GM18907 (cell line): ENCODE measurements at regions not wholly inside any gene's neighbourhood (a gene's known extent, or its start where the extent isn't known, plus 50 kb on each side); places are given as distances from the start of the nearest gene placed in this dataset.

Source experiments
- ATAC-seq: cut with Tn5 transposase; IDR thresholded peaks from one replicate; pipeline ENCODE4 v1.9.1; 2021; ENCODE audit warnings: mild to moderate bottlenecking, moderate library complexity; ENCODE audit not compliant: unreplicated experiment

GRCh38 chr2:120933693-120934573, 198.3 kb downstream of the GLI2 start:
- ATAC-seq = no peak

DNA sequence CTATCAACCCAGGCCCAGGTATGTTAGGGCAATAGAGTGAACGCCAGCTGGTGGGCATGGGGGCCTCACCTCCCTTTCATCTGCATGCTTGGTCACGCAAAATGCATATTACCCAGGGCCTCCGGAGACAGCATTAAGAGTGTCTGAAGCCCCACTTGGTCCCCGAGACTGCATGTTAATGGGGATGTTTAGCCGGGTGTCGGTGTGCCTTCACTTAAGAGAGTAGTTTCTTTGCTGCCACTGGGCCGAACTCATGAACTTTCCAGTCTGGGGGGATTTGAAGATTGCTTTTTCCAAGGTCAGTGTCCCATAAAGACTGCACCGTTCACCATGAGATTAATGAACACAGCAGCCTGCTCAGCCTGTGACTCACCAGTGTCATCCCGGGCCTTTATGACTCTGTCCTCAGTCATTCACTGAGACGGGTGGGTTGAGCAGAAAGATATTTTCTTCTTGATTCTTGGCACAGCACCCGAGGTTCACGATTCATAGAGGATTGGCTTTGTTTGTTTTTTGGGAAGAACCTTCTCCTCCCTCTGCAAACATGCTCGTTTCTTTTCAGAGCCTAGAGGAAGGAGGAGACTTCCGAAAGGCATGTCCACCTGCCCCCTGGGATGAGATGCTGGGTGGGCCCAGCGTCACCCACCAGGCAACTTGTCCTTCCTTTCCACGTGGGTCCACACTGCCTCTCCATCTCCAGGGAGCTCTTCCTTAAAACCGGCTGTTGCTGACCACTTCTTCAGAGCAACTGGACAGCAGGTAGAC, 199.1 kb downstream of the GLI2 start:
- no peak for ATAC-seq

DNA sequence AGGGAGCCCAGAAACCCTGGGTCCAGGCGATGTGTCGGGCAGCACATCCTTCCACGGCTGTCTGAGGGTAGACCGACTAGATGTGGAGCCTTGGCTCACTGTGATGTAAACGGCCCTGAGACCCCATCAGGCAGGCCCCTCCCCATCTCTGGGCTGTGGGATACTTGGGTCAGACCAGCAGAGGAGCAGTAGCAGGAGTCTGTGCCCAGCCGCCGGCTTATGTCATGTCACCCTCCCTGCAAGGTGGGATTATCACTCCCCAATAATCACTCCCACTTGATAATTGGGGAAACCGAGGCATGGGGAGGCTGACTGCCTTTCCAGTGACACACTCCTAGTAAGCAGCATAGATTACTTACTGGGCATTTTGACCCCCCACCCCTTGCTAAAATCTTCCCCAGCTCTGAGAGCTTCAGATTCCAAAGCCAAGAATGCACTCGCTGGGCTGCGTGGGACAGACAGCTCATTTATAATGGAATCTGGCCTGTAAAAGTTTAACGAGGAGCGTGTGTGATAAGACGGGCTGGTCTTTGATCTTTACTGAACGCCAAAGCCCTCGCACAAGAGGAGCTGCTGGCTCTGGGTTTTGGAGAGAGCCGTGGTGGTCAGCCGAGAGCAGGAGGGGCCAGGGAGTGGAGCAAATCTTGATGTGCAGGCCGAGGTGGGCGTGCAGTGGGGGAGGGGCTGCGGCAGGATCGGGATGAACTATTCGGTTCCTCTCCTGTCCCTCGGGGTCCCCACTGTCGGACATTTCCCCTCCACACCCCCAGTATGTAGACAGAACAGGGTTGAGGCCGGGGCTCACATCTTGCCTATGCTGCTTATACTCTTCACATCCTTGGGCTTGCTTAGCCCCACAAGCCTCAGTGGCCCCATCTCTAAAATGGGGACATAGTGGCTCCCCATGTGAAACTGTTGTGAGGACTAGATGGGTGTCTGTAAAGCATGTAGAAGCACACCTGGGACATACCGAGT, 200.0 kb downstream of the GLI2 start:
- no peak for ATAC-seq

DNA sequence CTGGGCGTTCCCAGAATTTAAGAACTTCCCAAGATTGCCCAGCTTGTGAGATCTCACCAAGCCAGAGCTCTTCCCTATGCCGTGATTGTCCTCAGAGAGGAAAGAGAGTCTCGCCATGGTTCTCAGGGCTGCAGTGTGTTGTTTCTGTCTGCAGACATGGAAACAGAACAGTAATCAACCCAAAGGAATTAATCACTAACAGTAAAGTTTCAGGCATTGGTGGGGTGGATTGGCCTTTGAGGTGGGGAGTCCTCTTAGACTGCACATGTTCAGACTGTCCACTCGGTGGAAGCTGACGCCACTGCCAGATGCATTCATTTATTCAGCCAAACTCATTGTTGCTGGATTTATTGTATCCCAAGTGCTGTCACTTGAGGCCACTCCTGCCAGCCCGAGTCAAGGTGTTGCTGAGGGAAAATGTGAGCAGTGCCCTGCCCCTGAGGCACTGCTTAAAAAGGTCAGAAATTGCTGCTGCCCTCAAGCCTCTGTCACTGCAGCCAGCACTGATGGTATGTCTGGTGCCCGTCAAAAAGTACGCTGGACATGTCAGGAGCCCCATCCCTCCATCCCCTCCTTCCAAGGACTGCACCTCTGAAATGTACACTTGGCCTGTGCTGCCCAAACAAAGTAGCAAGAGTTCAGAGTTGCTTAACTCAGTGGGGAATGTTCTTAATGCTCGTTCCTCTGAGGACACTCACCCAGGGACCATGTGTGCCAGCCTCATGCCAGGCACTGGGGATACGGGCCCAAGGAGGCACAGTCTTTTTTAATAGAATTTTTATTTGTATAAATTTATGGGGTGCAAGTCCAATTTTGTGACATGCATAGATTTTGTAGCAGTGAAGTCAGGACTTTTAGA, 201.0 kb downstream of the GLI2 start:
- no peak for ATAC-seq

DNA sequence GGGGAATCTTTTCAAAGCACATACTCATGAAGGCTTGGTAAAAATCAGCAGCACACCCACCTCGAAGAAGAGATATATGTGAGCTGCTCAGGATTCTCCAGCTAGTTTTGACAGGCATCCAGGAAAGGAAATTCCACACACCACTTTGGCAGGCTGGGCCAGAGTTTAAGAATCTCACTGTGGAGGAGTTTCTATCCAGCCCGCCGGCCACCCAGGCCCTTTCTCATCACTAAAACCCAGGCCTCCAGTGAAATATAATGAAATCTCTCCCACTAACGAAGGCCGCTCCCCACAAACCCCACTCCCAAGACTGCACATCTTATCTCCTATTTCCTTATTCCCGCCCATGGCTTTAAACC, 202.0 kb downstream of the GLI2 start:
- no peak for ATAC-seq

- ATAC-seq = no peak
Observed at GRCh38 chr2:120938045-120938771, 202.5 kb downstream of the GLI2 start.

GRCh38 chr2:120939595-120940318, 204.1 kb downstream of the GLI2 start:
- ATAC-seq = no peak

DNA sequence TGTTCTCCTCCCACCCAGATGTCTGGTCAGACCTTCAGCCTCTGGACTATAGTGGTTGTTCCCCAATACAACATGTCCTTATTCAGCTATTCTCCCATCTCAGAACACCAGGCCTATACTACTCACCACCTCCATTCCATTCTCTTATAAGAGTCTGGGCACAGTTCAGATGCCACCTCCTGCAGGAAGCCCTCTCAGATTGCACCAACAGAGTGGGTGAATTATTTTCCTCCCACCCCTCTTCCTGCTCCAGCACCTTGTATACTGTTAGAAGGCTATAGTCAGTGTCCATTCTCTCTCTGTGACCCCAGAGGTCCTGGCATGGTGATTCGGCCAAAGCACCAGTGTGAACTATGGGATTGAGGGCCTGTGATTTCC, 204.6 kb downstream of the GLI2 start:
- no peak for ATAC-seq

- ATAC-seq = no peak
Observed at GRCh38 chr2:120940726-120941256, 205.1 kb downstream of the GLI2 start.

DNA sequence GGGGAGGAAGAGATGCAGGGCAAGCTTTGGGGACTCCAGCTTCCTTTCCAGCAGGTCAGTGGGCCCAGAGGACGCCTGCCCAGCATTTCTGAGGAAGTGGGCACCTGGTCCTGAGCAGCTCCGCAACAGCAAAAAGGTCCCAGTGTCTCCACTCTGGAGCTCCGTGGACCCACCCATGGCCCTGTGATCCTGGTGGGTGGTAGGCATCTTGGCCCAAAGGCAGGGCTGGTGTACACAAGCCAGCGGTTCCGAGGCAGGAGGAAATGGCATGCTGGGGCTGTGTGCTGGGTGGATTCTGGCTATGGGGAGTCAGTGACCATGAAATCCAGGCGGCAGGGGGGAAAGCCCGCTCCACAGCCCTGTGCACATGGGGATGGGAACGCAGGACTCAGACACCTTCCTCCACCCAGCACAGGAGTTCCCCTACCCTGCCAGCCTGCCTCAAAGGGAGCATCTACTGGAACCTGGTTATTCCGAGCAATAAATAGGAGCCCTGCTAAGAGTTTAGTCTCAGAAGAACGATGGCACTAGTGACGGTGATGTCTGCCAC, 206.0 kb downstream of the GLI2 start:
- ATAC-seq = no peak

- ATAC-seq = no peak
Observed at GRCh38 chr2:120942658-120943057, 207.0 kb downstream of the GLI2 start.

DNA sequence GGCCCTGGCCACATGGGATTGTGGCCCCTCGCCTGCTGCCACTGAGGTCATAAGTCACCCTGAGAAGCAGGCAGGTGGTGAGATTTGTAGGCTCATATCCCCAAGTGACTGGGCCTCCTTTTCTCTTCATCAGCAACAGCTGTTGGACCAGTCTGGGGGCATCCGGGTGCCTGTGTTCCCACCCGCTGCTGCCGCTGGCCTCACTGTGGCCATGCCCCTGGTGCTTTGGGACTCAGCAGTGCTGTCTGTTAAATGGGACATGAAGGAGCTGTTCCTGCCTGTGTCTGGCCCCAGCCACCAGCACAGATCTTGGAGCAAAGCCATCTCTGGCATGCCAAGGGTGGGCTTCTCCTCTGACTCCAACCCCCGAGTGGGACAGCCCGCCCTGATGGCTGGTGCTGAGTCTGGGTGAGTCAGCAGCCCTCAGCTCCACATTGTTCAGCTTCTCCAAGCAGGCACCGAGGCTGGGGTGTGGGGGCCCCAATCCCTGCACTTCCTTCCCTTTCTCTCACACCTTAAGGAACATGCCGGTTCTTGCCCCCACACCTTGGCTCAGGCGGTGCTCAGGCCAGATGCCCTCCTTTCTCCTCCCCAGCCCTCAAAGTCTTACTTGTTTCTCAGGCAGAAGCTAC, 207.9 kb downstream of the GLI2 start:
- ATAC-seq = no peak

DNA sequence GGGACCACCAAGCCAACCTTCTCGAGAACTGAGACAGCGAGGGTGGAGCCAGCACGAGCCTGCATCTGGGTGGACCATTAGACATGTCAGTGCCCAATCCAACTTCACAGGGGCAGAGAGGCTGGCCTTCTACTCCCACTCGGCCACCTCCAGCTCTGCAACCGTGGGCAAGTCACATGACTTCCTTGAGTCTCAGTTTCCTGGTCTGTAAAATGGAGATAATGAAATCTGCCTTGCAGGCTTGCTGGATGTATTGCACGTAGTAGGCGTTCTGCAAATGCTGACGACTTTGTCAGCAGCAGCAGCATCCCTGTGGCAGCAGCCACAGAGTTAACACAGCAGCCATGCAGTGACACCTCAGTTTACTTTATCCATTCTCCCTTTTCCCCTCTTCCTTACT, 208.9 kb downstream of the GLI2 start:
- no peak for ATAC-seq

DNA sequence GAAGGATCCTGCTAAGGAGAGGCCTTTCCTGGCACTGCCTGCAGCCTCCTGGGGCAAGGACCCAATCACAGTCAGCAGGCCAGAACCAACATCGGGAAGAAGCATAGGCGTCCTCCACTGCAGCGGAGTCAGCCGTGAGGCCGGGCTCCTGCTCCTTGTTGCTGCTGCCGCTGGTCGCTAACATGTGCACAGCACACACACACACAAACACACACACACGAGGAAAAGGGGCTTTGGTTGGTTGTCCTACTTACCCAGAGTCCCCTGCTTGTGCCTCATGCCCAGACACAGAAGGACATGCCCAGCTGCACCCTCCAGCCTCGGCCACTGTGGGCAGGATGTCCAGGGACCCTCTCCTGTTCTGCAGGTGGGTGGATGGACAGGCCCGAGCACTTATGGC, 209.4 kb downstream of the GLI2 start:
- no peak for ATAC-seq

GRCh38 chr2:120945832-120946499, 210.3 kb downstream of the GLI2 start:
- ATAC-seq = no peak

- no peak for ATAC-seq
Observed at GRCh38 chr2:120947327-120947726, 211.7 kb downstream of the GLI2 start.

DNA sequence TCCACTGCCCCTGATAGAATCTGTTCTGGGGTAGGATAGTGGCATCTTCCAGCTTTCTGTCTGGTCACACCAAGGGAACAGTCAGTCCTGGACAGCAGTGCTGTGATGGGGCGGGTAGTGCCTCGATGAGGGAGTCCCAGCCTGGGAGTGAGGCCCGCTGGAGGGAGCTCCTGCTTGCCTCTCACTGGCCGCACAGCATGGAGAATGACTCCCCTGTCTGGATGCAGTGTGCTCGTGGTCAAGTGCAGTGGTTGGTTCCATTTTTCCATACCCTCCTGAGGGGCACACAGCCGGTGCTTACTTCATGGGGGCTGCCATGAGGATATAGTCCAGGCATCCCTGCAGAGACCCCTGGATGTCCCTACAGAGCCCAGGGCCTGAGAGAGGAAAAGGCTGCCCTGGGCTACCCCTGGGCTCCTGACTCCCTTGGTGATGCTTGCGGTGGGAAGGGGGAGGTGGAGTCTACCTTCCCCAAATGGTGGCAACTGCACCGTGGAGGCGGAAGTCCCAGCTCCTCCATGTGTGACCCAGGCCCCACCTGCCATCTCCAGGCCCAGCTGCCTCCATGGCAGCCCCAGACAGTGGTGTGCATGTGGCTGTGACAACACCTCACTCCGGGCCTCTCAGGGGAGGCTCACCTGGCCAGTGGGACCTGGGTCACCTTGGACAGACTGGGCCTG, 212.5 kb downstream of the GLI2 start:
- no peak for ATAC-seq
